ENCODE measurements at regions not wholly inside any gene's neighbourhood (a gene's known extent, or its start where the extent isn't known, plus 50 kb on each side); places are given as distances from the start of the nearest gene placed in this dataset.
A peak's percentile ranks its signal among the peaks of the same experiment; 100 is the strongest.

- ChIA-PET CTCF (interaction anchor here (1.0 to 4.2 kb wide), 9 partner anchors 8 to 37 kb away, joined by 4 to 25 read pairs (median 6); no protein-coding TSS in a partner anchor), POLR2A (no interaction called here)
- no peak for DNase-seq (ENCODE audit: extremely low spot score)
- TF ChIP-seq, protein P1, sequence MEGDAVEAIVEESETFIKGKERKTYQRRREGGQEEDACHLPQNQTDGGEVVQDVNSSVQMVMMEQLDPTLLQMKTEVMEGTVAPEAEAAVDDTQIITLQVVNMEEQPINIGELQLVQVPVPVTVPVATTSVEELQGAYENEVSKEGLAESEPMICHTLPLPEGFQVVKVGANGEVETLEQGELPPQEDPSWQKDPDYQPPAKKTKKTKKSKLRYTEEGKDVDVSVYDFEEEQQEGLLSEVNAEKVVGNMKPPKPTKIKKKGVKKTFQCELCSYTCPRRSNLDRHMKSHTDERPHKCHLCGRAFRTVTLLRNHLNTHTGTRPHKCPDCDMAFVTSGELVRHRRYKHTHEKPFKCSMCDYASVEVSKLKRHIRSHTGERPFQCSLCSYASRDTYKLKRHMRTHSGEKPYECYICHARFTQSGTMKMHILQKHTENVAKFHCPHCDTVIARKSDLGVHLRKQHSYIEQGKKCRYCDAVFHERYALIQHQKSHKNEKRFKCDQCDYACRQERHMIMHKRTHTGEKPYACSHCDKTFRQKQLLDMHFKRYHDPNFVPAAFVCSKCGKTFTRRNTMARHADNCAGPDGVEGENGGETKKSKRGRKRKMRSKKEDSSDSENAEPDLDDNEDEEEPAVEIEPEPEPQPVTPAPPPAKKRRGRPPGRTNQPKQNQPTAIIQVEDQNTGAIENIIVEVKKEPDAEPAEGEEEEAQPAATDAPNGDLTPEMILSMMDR (IDR thresholded peaks at IDR 0.05; ENCODE audit: control extremely low read depth, extremely low read depth, low read depth, missing control alignments) = no peak
Observed at GRCh38 chr12:27178723-27179399, 65.2 kb upstream of the STK38L start.

GRCh38 chr12:27179400-27180214, 64.5 kb upstream of the STK38L start:
- peak; percentile 59 for DNase-seq (ENCODE audit: extremely low spot score)
- POLR2A ChIA-PET = interaction anchor here (0.9 to 1.5 kb wide), 2 partner anchors 28 to 157 kb away, joined by 3 to 5 read pairs; no protein-coding TSS in a partner anchor
- TF ChIP-seq, protein P1 (IDR thresholded peaks at IDR 0.05; ENCODE audit: control extremely low read depth, extremely low read depth, low read depth, missing control alignments) = no peak
- CTCF ChIA-PET = interaction anchor here (0.9 to 4.2 kb wide), 12 partner anchors 10 to 205 kb away, joined by 3 to 25 read pairs (median 4); no protein-coding TSS in a partner anchor

DNA sequence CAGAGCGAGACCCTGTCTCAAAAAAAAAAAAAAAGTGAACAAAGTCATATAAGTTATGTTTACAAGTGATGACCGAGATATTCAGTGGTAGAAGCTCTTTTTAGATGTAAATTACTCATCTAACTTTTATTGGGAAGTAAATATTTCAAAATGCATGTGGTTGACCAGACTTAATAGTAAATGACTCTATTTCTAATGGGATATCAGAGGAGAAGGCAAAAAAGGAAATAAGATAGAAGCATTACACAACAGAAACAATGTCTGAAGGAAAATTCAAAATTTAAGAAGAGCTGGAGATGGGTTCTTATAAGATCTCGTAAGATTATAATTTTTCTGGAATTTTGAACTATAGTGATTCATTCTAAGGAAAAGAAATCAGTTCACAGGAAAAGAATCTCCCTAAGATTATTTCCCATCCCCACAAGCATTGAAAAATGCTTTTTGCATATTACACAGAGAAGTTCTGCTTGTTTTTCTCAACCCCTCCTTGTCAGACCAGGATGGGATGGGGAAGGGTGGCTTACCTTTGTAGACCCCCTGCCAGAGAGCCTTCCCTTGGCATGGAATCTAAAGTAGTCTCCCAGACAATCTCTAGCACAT, 63.1 kb upstream of the STK38L start:
- TF ChIP-seq, protein P1 (IDR thresholded peaks at IDR 0.05; ENCODE audit: control extremely low read depth, extremely low read depth, low read depth, missing control alignments) = no peak
- ChIA-PET CTCF (interaction anchor here (0.7 to 4.2 kb wide), 8 partner anchors 11 to 165 kb away, joined by 3 to 25 read pairs (median 4); no protein-coding TSS in a partner anchor), POLR2A (interaction anchor here (1.5 kb wide), 1 partner anchor 27 kb away, joined by 5 read pairs; no protein-coding TSS in a partner anchor)
- DNase-seq (ENCODE audit: extremely low spot score) = no peak

GRCh38 chr12:27183342-27183741, 60.7 kb upstream of the STK38L start:
- no peak for DNase-seq (ENCODE audit: extremely low spot score)
- CTCF ChIA-PET = interaction anchor here (0.8 to 4.2 kb wide), 7 partner anchors 9 to 37 kb away, joined by 3 to 25 read pairs (median 5); no protein-coding TSS in a partner anchor
- TF ChIP-seq, protein P1 (IDR thresholded peaks at IDR 0.05; ENCODE audit: control extremely low read depth, extremely low read depth, low read depth, missing control alignments) = no peak
- POLR2A ChIA-PET = no interaction called here

DNA sequence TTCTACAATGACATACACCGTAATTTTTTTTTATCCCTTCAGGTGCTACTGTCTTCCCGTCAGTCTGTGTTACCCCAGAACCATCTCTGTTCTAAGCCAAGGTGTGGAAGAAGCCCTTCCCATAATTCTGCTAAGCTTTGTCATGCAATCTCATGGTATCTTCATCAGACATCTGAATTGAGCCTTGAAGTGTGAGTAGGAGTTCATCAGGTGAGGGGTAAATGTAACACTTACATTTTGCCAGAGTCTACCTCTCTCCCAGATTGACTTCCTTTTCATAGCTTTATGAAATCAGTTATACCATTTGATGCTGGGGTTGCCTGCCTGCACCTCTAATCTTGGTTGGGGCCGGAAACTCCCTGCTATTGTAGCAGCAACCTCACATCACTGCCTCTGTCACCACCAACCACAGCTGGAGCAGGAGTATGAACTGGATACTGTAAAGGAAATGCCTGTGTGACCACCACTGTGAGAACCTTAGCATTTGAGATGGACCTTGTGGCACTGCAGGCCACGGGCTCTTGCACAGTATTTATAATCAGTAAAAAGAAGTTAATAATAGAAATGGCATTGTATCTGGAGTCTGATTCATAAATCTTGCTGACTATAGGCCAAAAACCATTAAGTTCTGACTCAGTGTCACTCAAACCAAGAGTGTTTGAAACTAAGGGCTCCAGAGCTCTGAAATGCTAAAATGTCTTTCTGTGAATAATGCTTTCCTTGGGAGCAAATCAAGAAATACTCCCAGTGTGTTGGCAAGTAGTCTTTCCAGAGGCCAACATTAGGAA, 58.7 kb upstream of the STK38L start:
- DNase-seq (ENCODE audit: extremely low spot score) = no peak
- CTCF ChIA-PET = interaction anchor here (0.9 to 3.8 kb wide), 6 partner anchors 10 to 121 kb away, joined by 3 to 26 read pairs (median 4); no protein-coding TSS in a partner anchor
- TF ChIP-seq, protein P1 (IDR thresholded peaks at IDR 0.05; ENCODE audit: control extremely low read depth, extremely low read depth, low read depth, missing control alignments) = no peak
- POLR2A ChIA-PET = no interaction called here
